Stimulated activated CD8-positive, alpha-beta memory T cell treated with anti-CD3 and anti-CD28 coated beads, Interleukin-4, amount 100 ng/mL, for 48 hours (primary cell): ENCODE measurements at regions not wholly inside any gene's neighbourhood (a gene's known extent, or its start where the extent isn't known, plus 50 kb on each side); places are given as distances from the start of the nearest gene placed in this dataset.

ENCODE experiments used
- DNase-seq: peaks from one replicate; pipeline ENCODE4 v3.0.0-alpha.2; 2020

GRCh38 chr2:4391013-4391412 lies 687.6 kb downstream of the DCDC2C start:
- DNase-seq, result no peak

DNA sequence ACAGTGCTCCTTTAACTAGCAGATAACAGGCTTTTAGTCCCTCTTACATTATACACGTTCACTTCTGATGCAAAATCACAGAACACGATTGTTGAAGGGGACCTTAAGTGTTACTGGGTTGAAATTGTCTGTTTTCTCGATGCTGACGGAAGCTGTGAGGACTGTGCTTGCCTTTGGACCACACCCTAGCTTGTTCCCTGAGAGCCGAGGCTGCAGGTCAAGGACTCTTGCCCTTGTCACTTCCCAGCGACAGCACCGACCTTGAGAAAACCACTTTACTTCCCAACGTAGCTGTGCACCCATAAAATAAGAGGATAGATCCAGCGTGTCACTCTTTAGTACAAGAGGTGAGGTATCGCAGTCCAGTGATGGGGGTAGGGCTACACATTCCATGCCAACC lies 701.0 kb downstream of the DCDC2C start:
- DNase-seq, result no peak

- no peak for DNase-seq
These were observed 704.9 kb downstream of the DCDC2C start for GRCh38 chr2:4408321-4408720.

DNA sequence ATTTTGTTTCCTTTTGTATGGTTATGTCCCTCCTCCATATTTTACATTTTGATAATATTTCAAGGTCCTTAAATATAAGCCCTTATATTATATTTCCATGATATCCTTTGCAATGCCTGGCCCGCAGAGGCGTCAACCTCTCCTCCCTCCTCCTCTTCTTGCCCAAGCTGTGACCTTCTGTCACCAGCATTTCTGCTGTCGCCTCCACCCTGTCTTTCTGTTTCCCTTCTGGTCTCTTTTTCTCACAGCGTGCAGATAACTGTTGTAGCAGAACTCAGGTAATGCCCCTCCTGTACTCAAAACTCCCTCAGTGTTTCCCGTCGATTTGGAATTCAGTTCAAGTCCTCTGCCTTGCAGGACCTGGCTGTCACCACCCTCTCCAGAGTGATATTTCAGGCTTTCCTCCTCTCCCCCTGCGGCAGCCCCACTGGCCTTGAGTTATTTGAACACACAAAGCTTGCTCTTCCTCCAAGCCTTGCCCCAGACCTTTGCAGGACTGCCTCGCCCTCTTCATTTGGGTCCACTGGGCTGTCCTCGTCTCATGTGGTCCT lies 709.3 kb downstream of the DCDC2C start:
- DNase-seq, result no peak

- DNase-seq, result no peak
These were observed 711.8 kb downstream of the DCDC2C start for GRCh38 chr2:4415171-4415570.

DNA sequence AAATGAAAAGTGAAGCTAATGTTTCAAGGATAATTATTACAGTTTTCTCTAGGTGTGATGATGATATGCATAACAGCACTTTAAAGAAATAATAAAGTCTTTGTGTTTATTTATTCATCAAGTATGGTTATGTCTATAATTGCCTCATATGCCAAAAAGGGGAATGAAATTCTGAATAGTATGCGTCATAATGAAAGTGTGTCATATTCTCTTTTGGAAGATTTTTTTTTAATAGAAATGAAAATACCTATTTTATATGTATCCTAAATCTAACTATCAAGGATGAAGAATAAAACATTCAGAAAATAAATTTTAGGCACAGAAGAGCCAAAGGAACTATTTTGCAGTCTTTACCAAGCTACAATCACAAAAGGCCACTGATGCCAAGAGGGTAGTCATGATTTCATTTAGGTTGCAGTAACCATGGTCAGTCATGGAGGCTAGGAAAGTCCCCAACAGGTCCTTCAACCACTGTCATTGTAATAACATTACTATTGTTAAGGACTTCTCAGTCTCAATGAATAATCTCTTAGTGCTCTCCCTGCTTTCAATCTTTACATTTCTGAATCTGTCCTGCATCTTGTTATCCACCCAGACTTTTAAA lies 712.5 kb downstream of the DCDC2C start:
- DNase-seq, result no peak

DNA sequence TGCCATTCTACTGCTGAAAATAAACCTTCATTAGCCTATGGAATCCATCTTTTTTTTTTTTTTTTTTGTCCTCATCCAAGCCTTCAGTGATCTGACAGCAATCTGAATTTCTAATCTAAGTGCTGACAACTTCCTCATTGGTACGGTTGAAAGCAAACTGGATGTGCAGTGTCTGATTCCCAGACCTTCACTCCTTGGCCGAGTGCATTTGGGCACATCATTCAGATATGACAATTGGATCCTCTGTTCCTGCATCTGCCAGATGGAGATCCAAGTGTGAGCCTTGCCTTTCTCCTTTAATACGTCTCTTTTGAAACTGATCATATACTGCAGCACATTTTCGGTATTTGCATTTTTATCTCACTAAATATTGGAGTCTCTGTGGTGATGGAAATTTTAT lies 713.1 kb downstream of the DCDC2C start:
- DNase-seq, result no peak

GRCh38 chr2:4417771-4418170 lies 714.4 kb downstream of the DCDC2C start:
- no peak for DNase-seq

DNA sequence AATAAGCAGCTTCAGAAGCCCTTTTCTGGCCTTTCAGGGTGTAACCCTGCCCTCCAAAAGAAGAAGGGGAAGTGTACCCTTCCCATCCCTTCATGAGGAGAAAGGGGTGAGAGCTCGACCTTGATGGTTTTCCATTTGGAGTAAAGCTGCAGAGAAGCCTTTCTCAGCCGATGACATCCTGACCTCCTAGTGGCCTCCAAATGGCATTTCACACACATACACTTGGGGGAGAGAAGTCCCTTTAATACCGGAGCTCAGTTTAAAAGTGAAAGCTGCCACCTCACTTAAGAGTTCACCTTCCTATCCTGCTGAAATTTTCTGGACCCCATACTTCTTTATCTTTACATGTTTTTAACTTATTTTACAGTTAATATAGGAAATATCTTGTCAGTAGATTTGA lies 716.7 kb downstream of the DCDC2C start:
- DNase-seq, result no peak

- no peak for DNase-seq
These were observed 720.8 kb downstream of the DCDC2C start for GRCh38 chr2:4424153-4424552.

- DNase-seq, result no peak
These were observed 723.7 kb downstream of the DCDC2C start for GRCh38 chr2:4427083-4427482.

DNA sequence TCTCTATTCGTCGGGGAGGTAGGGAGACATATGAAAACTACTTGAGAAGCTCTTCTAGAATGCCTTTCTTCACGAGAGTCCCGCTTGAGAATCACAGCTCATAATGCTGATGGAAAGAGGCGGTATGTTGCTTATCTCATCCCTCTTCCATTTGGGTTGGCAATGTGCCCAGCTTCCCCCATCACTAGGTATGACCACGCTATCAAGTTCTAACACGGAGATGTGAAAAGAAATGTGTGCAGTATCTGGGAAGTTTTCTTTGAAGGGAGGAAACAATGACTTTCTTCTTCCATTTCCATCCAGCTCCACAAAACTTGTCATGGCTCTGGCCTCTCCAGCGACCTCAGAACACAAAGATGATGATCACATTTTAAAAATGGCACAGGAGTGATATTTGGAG lies 742.4 kb downstream of the DCDC2C start:
- DNase-seq, result no peak

GRCh38 chr2:4454907-4455306 lies 751.5 kb downstream of the DCDC2C start:
- DNase-seq, result no peak

GRCh38 chr2:4455486-4456155 lies 752.2 kb downstream of the DCDC2C start:
- no peak for DNase-seq

- DNase-seq, result no peak
These were observed 761.4 kb downstream of the DCDC2C start for GRCh38 chr2:4464634-4465266.

DNA sequence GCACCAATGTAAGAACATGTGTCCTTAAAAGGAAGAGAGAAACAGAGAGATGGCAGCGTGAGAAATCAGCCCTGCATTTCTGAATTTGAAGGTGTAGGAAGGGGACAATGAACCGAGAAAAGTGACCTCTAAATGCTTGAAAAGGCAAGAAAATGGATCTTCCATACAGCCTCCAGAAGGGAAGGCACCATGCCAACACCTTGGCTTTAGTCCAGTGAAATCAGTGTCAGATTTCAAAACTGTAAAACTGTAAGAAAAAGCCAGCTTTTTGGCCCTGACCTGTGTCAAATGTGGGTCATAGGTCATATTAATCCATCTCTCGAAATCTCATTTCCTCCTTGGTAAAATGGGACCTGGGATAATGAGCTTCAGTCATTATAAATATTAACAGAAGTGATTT lies 762.3 kb downstream of the DCDC2C start:
- DNase-seq, result no peak

- DNase-seq, result no peak
These were observed 772.2 kb downstream of the DCDC2C start for GRCh38 chr2:4475618-4476017.

DNA sequence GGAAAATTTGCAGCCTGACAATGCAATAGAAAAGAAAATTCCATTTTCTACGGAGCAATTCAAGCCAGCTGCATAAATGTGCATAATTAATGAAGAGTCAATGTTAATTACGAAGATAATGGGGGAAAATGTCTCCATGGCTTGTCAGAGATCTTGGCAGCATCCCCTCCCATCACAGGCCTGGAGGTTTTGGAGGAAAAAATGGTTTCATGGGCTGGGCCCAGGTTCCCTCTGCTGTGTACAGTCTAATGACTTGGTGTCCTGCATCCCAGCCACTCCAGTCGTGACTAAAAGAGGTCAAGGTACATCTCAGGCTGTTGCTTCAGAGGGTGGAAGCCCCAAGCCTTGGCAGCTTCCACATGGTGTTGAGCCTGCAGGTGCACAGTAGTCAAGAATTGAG lies 779.7 kb downstream of the DCDC2C start:
- DNase-seq, result no peak

DNA sequence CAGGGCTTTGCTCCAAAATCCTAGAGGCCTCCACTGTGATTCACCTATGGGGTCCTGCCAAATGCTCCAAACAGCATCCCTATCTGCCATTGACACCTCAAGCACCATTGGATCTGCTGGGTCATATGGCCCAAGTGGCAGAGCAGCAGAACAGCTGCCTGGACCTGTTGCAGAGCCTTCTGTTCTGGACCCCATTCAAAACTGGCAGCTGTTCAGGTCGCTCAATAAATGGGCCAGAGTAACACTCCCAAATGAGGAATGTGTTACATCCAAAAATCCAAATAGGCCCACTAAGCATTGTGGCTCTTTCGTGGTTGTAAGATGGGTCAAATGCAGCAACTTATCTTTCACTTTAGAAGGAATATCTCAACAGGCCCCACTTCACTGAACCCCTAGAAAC lies 783.6 kb downstream of the DCDC2C start:
- DNase-seq, result no peak

DNA sequence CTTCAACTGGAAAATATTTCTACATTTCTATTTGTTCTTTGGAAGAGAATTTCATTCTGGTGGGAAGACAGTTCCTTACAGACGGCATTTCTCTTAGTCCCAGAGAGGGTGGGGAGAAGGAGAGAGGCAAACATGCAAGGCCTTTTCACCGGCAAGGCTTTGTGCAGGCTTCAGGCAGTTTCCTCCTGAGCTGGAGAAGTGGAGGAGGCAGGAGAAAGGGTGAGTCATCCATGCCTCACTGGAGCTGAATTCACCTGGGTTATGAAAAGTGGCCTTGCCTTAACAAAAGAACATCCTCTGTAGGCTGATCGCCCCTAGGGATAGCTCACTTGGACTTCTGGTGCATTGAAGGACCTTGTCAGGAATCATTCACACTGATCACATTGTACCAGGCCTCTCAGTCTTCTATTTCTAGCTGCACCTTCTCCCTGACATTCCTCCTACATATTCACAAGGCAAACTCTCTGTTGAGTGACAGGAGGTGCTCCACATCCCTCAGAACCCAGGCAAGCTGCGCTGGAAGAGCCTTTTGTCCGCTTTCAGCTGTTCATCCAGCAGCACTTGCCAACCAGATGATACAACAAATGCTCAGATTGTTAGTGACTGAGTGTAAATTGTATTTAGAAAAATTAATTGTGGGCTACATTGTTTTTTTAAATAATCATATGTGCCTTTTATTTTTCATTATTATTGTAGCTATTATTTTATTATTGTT lies 796.1 kb downstream of the DCDC2C start:
- no peak for DNase-seq

DNA sequence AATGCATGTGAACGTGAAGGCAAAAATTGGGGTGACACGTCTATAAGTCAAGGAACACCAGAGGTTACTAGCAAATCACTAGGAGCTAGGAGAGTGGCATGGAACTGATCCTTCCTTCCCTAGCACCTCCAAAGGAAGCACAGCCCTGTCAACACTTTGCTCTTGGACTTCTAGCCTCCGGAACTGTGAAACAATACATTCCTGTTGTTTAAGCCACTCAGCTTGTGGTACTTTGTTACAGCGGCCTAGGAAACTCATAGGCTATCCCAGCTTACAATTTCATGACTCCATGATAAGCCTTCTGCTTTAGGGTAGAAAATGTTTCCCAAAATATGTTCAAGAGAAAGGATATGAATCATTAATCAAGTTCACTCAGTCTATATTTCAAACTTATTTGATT lies 798.1 kb downstream of the DCDC2C start:
- no peak for DNase-seq

DNA sequence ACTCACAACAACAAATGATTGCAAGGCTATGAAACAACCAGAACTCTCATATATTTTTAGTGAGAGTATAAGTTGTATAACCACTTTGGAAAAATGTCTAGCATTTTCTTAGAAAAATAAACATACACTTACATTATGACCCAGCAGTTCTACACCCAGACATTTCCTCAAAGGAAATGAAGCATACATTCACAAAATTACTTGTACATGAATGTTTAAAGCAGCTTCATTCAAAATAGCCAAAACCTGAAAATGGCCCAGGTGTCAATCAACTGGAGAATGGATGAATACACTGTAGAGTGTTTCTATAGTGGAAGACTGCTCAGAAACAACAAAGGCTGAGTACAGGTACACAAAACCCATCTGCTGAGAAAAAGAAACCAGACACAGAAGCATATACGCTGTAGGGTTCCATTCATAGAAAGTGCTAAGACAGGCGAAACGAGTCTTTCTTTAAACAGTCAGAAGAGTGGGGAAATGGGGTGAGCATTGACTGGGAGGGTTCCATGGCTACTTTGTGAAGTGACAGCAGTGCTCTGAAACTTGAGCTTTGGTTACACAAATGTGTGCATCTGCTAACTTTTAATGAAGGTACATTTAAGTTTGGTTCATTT lies 799.0 kb downstream of the DCDC2C start:
- no peak for DNase-seq

GRCh38 chr2:4507661-4508060 lies 804.3 kb downstream of the DCDC2C start:
- no peak for DNase-seq
